ENCODE measurements at regions not wholly inside any gene's neighbourhood (a gene's known extent, or its start where the extent isn't known, plus 50 kb on each side); places are given as distances from the start of the nearest gene placed in this dataset.
"Not testable (repeated sequence)": the region's sequence is repeated elsewhere in the genome, so short reads cannot be mapped to it uniquely, and the experiment has no call there.

DNA sequence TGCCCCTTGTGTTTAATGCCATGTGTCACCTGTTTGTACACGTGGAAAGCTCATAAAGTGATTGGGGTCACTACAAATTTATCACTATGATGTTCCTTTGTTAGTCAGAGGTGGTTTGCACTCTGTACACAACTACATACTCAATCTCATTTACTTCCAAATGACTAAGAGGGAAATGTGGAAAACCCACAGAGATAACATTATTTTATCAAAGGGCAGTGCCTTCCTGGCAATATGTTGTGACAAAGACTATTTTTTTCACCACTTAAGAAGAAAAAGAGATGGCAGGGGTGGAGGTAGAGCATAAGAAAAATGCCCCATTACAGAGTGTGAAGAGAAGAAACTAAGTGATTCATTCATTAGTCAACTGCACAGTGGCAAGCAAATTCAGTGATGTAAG is 1064.1 kb upstream of the FLRT2 start:
- no peaks in the 10 kb centered on the region for H3K36me3 ChIP-seq (ENCODE audit: control insufficient read depth in 5 of 5, insufficient read depth in 5 of 5, low read length in 5 of 5)
- H3K9ac ChIP-seq (ENCODE audit: low read length in 5 of 5): no peak overlapping the region
- no peaks in the 10 kb centered on the region for H3K9me3 ChIP-seq (ENCODE audit: control insufficient read depth in 5 of 5, low read length in 5 of 5)
- H3K4me3 ChIP-seq (ENCODE audit: low read depth in 1 of 5, low read length in 5 of 5): no peak overlapping the region
- no peaks in the 10 kb centered on the region for H3K4me1 ChIP-seq (ENCODE audit: control insufficient read depth in 5 of 5, insufficient read depth in 5 of 5, low read length in 5 of 5)
- H3K27me3 ChIP-seq (ENCODE audit: control insufficient read depth in 5 of 5, insufficient read depth in 4 of 5, low read length in 5 of 5): no peaks in the 10 kb centered on the region
- no peak overlapping the region for H3K27ac ChIP-seq (ENCODE audit: low read depth, low read length)

DNA sequence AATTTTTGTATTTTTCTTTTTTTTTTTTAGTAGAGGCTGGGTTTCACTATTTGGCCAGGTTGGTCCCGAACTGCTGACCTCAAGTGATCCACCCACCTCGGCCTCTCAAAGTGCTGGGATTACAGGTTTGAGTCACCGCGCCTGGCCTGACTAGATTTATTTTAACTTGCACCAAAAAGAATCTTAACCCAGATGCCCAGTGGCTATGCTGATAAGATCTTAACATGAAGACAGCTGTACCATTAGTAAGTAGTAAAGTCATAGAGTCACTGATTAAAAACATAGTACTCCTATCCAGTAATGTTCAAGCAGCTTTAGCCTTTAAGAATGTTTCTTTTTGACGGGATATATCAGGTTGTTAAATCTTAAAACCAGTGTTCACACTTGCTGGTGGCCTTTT is 1061.8 kb upstream of the FLRT2 start:
- H3K4me1 ChIP-seq (ENCODE audit: control insufficient read depth in 5 of 5, insufficient read depth in 5 of 5, low read length in 5 of 5): no peaks in the 10 kb centered on the region
- H3K36me3 ChIP-seq (ENCODE audit: control insufficient read depth in 5 of 5, insufficient read depth in 5 of 5, low read length in 5 of 5): no peaks in the 10 kb centered on the region
- H3K27me3 ChIP-seq (ENCODE audit: control insufficient read depth in 5 of 5, insufficient read depth in 4 of 5, low read length in 5 of 5): no peaks in the 10 kb centered on the region
- H3K27ac ChIP-seq (ENCODE audit: low read depth, low read length): no peak overlapping the region
- H3K9ac ChIP-seq (ENCODE audit: low read length in 5 of 5): no peak overlapping the region
- H3K9me3 ChIP-seq (ENCODE audit: control insufficient read depth in 5 of 5, low read length in 5 of 5): no peaks in the 10 kb centered on the region
- H3K4me3 ChIP-seq (ENCODE audit: low read depth in 1 of 5, low read length in 5 of 5): no peak overlapping the region

DNA sequence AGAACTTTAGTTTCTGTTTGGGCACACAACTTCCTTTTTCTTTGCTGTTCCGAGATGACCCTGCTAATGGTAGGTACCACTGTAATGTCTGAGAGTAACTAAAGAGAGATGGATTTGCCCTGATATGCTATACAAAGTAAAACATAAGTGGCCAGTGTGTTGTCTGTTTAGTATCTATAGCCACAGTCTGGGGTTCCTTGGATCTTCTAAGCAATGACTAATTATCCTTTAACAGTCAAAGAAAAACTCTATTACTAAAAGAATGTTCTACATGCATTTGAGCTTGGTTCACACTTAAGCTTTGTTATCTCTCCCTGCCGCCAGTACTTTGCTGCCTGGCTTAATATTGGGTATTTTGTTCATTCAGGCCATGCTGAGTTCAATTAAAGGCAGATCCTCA is 1051.9 kb upstream of the FLRT2 start:
- no peak overlapping the region for H3K27ac ChIP-seq (ENCODE audit: low read depth, low read length)
- no peaks in the 10 kb centered on the region for H3K9me3 ChIP-seq (ENCODE audit: control insufficient read depth in 5 of 5, low read length in 5 of 5)
- H3K4me1 ChIP-seq (ENCODE audit: control insufficient read depth in 5 of 5, insufficient read depth in 5 of 5, low read length in 5 of 5): peaks cover 0 to 9% (median 3%) of the 10 kb centered on the region in 5 donors
- H3K9ac ChIP-seq (ENCODE audit: low read length in 5 of 5): no peak overlapping the region
- no peak overlapping the region for H3K4me3 ChIP-seq (ENCODE audit: low read depth in 1 of 5, low read length in 5 of 5)
- H3K36me3 ChIP-seq (ENCODE audit: control insufficient read depth in 5 of 5, insufficient read depth in 5 of 5, low read length in 5 of 5): no peaks in the 10 kb centered on the region
- no peaks in the 10 kb centered on the region for H3K27me3 ChIP-seq (ENCODE audit: control insufficient read depth in 5 of 5, insufficient read depth in 4 of 5, low read length in 5 of 5)

DNA sequence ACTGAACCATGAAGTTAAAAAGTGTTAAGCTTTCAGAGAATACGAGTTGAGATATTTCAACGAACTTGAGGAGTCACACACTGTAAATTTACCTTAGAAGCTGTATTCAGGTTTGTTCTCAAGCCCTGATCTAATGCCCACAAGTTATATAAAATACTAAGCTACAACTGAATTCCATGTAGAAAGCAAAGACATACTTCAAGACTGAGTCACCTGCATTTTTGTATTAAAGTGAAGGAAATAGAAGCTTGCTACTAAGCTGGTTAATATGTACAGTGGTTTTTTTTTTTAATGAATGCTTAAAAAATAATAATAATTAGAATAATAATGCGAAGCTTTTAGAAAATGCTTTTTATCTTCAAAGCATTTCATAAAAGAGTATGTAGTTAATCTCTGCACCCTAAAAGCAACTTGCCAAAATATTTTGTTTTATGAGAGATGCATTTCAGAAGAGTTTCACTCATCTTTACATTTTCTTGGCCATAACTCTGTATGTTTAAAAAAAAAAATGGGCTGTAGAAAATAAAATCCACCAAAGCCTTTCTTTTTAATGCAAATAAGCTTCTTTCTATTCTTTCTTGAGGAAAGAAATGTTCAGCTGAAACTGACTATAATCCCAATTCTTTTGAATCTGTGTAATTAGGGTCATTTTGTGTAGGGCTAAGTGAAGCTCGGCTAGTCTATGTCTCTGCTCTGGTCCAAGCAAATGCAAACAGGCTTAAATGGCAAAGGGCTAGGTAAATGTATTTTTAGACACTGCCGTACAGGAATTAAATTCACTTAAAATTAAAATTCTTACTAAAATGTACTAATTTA is 1047.5 kb upstream of the FLRT2 start:
- Histone ChIP-seq H3K9ac (ENCODE audit: low read length in 5 of 5) (no peak overlapping the region), H3K9me3 (ENCODE audit: control insufficient read depth in 5 of 5, low read length in 5 of 5) (no peaks in the 10 kb centered on the region), H3K4me3 (ENCODE audit: low read depth in 1 of 5, low read length in 5 of 5) (no peak overlapping the region), H3K27me3 (ENCODE audit: control insufficient read depth in 5 of 5, insufficient read depth in 4 of 5, low read length in 5 of 5) (no peaks in the 10 kb centered on the region), H3K36me3 (ENCODE audit: control insufficient read depth in 5 of 5, insufficient read depth in 5 of 5, low read length in 5 of 5) (no peaks in the 10 kb centered on the region), H3K27ac (ENCODE audit: low read depth, low read length) (no peak overlapping the region), H3K4me1 (ENCODE audit: control insufficient read depth in 5 of 5, insufficient read depth in 5 of 5, low read length in 5 of 5) (no peaks in the 10 kb centered on the region)

DNA sequence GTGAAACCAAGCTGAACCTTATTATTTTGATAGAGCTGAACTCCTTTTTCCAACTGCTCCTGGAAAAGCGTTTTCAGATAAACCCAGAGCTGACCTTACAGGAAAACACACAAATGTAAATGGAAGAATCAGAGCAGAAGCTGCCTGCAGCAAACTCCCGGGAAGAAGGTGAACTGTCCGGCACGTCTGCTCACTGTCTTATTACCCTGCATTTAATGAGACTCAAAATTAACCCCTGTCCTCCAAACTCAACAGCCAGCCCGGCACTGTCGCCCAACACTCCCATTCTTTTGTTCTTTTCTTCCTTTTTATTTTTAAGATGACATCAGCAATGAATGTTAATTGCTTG is 1046.9 kb upstream of the FLRT2 start:
- Histone ChIP-seq H3K27ac (ENCODE audit: low read depth, low read length) (no peak overlapping the region), H3K27me3 (ENCODE audit: control insufficient read depth in 5 of 5, insufficient read depth in 4 of 5, low read length in 5 of 5) (no peaks in the 10 kb centered on the region), H3K9ac (ENCODE audit: low read length in 5 of 5) (no peak overlapping the region), H3K9me3 (ENCODE audit: control insufficient read depth in 5 of 5, low read length in 5 of 5) (no peaks in the 10 kb centered on the region), H3K36me3 (ENCODE audit: control insufficient read depth in 5 of 5, insufficient read depth in 5 of 5, low read length in 5 of 5) (no peaks in the 10 kb centered on the region), H3K4me1 (ENCODE audit: control insufficient read depth in 5 of 5, insufficient read depth in 5 of 5, low read length in 5 of 5) (no peaks in the 10 kb centered on the region), H3K4me3 (ENCODE audit: low read depth in 1 of 5, low read length in 5 of 5) (no peak overlapping the region)

DNA sequence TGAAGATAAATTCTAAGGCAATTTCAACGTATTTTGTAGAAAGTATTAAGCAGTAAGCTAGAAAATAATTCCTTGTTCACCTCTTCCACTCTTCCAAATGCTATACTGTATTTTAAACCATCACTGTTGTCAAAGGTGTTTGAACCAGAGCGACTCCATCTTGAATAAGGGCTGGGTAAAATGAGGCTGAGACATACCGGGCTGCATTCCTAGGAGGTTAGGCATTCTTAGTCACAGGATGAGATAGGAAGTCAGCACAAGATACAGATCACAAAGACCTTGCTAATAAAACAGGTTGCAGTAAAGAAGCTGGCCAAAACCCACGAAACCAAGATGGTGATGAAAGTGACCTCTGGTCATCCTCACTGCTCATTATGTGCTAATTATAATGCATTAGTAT is 1045.7 kb upstream of the FLRT2 start:
- not testable (repeated sequence) for H3K4me1 ChIP-seq (ENCODE audit: control insufficient read depth in 5 of 5, insufficient read depth in 5 of 5, low read length in 5 of 5); H3K27ac ChIP-seq (ENCODE audit: low read depth, low read length); H3K4me3 ChIP-seq (ENCODE audit: low read depth in 1 of 5, low read length in 5 of 5); H3K36me3 ChIP-seq (ENCODE audit: control insufficient read depth in 5 of 5, insufficient read depth in 5 of 5, low read length in 5 of 5); H3K27me3 ChIP-seq (ENCODE audit: control insufficient read depth in 5 of 5, insufficient read depth in 4 of 5, low read length in 5 of 5); H3K9me3 ChIP-seq (ENCODE audit: control insufficient read depth in 5 of 5, low read length in 5 of 5); H3K9ac ChIP-seq (ENCODE audit: low read length in 5 of 5)

DNA sequence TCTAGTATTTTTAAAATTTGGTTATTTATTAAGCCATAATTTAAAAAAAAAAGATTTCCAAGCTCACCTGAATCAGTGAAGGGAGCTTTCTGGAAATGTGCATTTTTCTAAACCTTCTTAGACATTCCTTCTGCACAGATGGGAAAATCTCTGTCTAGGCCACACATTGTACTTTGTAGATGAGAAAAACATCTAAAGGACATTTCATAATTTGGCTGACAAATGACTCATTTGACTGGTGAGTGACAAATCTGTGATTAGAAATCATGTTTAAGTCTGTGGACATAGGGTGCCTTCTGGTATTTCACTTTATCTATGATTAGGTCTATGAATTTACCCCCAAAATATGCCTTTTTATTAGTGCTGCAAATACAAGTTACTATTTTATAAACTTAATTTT is 1044.9 kb upstream of the FLRT2 start:
- no peaks in the 10 kb centered on the region for H3K9me3 ChIP-seq (ENCODE audit: control insufficient read depth in 5 of 5, low read length in 5 of 5)
- no peaks in the 10 kb centered on the region for H3K36me3 ChIP-seq (ENCODE audit: control insufficient read depth in 5 of 5, insufficient read depth in 5 of 5, low read length in 5 of 5)
- H3K9ac ChIP-seq (ENCODE audit: low read length in 5 of 5): no peak overlapping the region
- H3K27ac ChIP-seq (ENCODE audit: low read depth, low read length): no peak overlapping the region
- H3K4me1 ChIP-seq (ENCODE audit: control insufficient read depth in 5 of 5, insufficient read depth in 5 of 5, low read length in 5 of 5): no peaks in the 10 kb centered on the region
- H3K4me3 ChIP-seq (ENCODE audit: low read depth in 1 of 5, low read length in 5 of 5): no peak overlapping the region
- no peaks in the 10 kb centered on the region for H3K27me3 ChIP-seq (ENCODE audit: control insufficient read depth in 5 of 5, insufficient read depth in 4 of 5, low read length in 5 of 5)

DNA sequence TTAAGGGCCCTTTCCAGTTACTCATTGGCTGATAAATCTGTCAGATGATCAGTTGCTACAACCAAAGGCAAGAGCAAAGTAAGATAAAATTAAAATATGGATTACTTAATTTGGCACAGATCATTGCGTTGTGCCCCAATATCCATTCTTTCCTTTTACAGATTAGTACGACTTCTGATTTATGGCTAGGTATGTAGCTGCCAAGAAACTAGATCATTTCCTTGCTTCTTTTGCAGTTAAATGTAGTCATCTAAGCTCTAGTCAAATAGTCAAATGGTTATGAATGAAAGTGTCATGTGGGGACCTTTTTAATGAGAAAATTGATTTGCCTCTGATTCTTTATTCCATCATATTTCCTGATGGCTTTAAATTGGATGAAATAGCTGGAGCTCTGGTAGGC is 1039.9 kb upstream of the FLRT2 start:
- Histone ChIP-seq H3K27me3 (ENCODE audit: control insufficient read depth in 5 of 5, insufficient read depth in 4 of 5, low read length in 5 of 5) (no peaks in the 10 kb centered on the region), H3K4me3 (ENCODE audit: low read depth in 1 of 5, low read length in 5 of 5) (no peak overlapping the region), H3K9ac (ENCODE audit: low read length in 5 of 5) (no peak overlapping the region), H3K4me1 (ENCODE audit: control insufficient read depth in 5 of 5, insufficient read depth in 5 of 5, low read length in 5 of 5) (no peaks in the 10 kb centered on the region), H3K27ac (ENCODE audit: low read depth, low read length) (no peak overlapping the region), H3K36me3 (ENCODE audit: control insufficient read depth in 5 of 5, insufficient read depth in 5 of 5, low read length in 5 of 5) (no peaks in the 10 kb centered on the region), H3K9me3 (ENCODE audit: control insufficient read depth in 5 of 5, low read length in 5 of 5) (no peaks in the 10 kb centered on the region)

DNA sequence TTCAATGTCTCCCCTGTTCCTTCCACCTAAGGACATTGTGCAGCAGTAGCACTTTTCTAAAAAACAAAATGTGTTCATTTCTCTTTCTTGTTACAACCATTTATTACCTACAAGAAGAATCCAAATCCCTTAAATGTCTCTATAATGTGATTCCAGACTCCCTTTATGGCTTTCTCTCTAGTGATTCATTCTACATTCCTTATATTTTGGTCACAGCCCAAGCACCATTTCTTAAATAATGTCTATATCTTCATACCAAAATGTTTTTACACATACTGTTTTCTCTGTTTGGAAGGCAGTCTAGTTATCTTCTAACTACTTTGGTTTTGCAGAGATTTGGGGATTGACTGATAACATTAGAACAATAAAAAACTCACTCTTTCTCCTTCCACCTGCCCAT is 1037.3 kb upstream of the FLRT2 start:
- no peaks in the 10 kb centered on the region for H3K9me3 ChIP-seq (ENCODE audit: control insufficient read depth in 5 of 5, low read length in 5 of 5)

DNA sequence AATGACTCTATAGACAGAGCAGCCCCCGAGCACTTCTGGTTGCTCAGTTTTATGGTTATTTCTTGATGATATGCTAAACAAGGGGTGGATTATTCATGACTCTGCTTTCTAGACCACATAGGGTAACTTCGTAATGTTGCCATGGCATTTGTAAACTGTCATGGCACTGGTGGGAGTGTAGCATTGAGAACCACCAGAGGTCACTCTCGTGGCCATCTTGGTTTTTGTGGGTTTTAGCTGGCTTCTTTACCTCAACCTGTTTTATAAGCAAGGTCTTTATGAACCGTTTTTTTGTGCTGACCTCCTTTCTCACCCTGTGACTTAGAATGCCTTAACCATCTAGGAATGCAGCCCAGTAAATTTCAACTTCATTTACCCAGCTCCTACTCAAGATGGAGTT is 1036.2 kb upstream of the FLRT2 start:
- no peak overlapping the region for H3K27ac ChIP-seq (ENCODE audit: low read depth, low read length)
- H3K27me3 ChIP-seq (ENCODE audit: control insufficient read depth in 5 of 5, insufficient read depth in 4 of 5, low read length in 5 of 5): no peaks in the 10 kb centered on the region
- H3K4me1 ChIP-seq (ENCODE audit: control insufficient read depth in 5 of 5, insufficient read depth in 5 of 5, low read length in 5 of 5): no peaks in the 10 kb centered on the region
- no peak overlapping the region for H3K9ac ChIP-seq (ENCODE audit: low read length in 5 of 5)
- H3K4me3 ChIP-seq (ENCODE audit: low read depth in 1 of 5, low read length in 5 of 5): no peak overlapping the region
- no peaks in the 10 kb centered on the region for H3K9me3 ChIP-seq (ENCODE audit: control insufficient read depth in 5 of 5, low read length in 5 of 5)
- no peaks in the 10 kb centered on the region for H3K36me3 ChIP-seq (ENCODE audit: control insufficient read depth in 5 of 5, insufficient read depth in 5 of 5, low read length in 5 of 5)

More for the DNA sequence above, 1037.3 kb upstream of the FLRT2 start:
- H3K4me1 ChIP-seq (ENCODE audit: control insufficient read depth in 5 of 5, insufficient read depth in 5 of 5, low read length in 5 of 5): no peaks in the 10 kb centered on the region
- H3K36me3 ChIP-seq (ENCODE audit: control insufficient read depth in 5 of 5, insufficient read depth in 5 of 5, low read length in 5 of 5): no peaks in the 10 kb centered on the region
- H3K27me3 ChIP-seq (ENCODE audit: control insufficient read depth in 5 of 5, insufficient read depth in 4 of 5, low read length in 5 of 5): no peaks in the 10 kb centered on the region
- no peak overlapping the region for H3K9ac ChIP-seq (ENCODE audit: low read length in 5 of 5)
- H3K4me3 ChIP-seq (ENCODE audit: low read depth in 1 of 5, low read length in 5 of 5): no peak overlapping the region
- no peak overlapping the region for H3K27ac ChIP-seq (ENCODE audit: low read depth, low read length)

DNA sequence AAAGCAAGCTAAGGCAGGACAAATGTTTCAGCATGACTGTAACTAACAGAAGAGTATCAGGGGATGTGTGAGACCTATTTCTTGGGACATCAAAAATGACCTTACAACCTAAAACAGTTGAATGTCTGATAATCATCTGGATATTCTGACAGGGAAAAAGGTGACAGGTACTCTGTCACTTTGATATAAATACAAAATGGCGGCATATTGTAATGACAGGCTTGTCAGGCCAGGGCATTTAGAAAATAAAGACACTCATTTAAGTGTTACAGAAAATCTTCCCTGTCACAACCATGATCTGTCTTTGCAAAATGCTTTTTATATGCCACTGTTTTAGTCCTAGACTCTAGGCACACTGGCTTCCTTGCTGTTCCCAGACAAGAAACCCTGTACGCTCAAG is 1033.3 kb upstream of the FLRT2 start:
- H3K9ac ChIP-seq (ENCODE audit: low read length in 5 of 5): no peak overlapping the region
- no peaks in the 10 kb centered on the region for H3K9me3 ChIP-seq (ENCODE audit: control insufficient read depth in 5 of 5, low read length in 5 of 5)
- H3K27ac ChIP-seq (ENCODE audit: low read depth, low read length): no peak overlapping the region
- H3K27me3 ChIP-seq (ENCODE audit: control insufficient read depth in 5 of 5, insufficient read depth in 4 of 5, low read length in 5 of 5): no peaks in the 10 kb centered on the region
- H3K4me1 ChIP-seq (ENCODE audit: control insufficient read depth in 5 of 5, insufficient read depth in 5 of 5, low read length in 5 of 5): no peaks in the 10 kb centered on the region
- no peaks in the 10 kb centered on the region for H3K36me3 ChIP-seq (ENCODE audit: control insufficient read depth in 5 of 5, insufficient read depth in 5 of 5, low read length in 5 of 5)
- no peak overlapping the region for H3K4me3 ChIP-seq (ENCODE audit: low read depth in 1 of 5, low read length in 5 of 5)
